HG03159 (cell line): ENCODE measurements at regions not wholly inside any gene's neighbourhood (a gene's known extent, or its start where the extent isn't known, plus 50 kb on each side); places are given as distances from the start of the nearest gene placed in this dataset.

Experiments
- ATAC-seq: cut with Tn5 transposase; IDR thresholded peaks from one replicate; pipeline ENCODE4 v1.9.1; 2021; ENCODE audit warnings: mild to moderate bottlenecking, moderate library complexity; ENCODE audit not compliant: unreplicated experiment

GRCh38 chrX:98506907-98507306, 1623.2 kb downstream of the RPA4 start:
- ATAC-seq: no peak

- ATAC-seq: no peak
Measured at GRCh38 chrX:98514032-98514431, 1630.3 kb downstream of the RPA4 start.

DNA sequence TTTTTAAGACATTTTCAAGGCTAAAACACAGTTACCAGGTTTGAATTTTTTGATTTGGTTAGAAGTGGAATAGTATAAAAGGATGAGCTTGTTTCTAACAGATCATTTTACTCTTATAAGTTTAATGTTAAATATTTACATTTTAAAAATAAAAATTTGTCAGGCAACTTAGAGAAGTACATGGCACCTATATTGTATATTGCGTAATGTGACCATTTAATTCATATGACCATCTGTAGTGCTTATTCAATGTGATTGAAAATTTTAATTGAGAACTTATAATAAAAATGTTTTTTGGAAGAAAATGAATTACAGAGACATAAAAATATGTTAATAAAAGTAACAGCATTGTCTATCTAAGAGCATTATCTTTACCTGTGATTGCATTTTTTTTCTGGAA, 1632.4 kb downstream of the RPA4 start:
- ATAC-seq: no peak

DNA sequence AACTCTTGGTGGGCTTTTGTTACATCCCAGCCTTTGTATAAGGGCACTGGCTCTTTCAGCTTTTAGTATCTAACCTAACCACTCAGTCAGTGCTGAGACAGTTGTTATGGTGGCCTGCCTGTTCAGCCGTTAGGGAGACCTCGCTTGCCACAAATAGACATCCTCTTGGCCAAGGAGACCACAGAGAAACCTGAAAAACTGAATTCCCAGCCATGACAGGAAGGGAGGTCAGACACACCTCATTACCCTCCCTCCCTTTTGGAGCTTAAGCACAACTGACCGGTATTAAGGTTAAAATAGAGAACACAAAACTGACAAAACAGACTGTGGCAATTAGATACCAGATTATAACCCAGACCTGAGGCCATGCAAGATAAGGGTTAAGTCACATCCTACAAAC, 1639.3 kb downstream of the RPA4 start:
- ATAC-seq: no peak

- ATAC-seq: no peak
Measured at GRCh38 chrX:98523521-98523920, 1639.8 kb downstream of the RPA4 start.

- ATAC-seq: no peak
Measured at GRCh38 chrX:98548519-98548918, 1664.8 kb downstream of the RPA4 start.

- no peak for ATAC-seq
Measured at GRCh38 chrX:98568795-98569194, 1685.1 kb downstream of the RPA4 start.

GRCh38 chrX:98605941-98606340, 1722.2 kb downstream of the RPA4 start:
- no peak for ATAC-seq

GRCh38 chrX:98607739-98608138, 1724.0 kb downstream of the RPA4 start:
- no peak for ATAC-seq

- no peak for ATAC-seq
Measured at GRCh38 chrX:98627645-98628044, 1743.9 kb downstream of the RPA4 start.

- ATAC-seq: no peak
Measured at GRCh38 chrX:98637451-98637850, 1753.7 kb downstream of the RPA4 start.

GRCh38 chrX:98646351-98646750, 1762.6 kb downstream of the RPA4 start:
- no peak for ATAC-seq

- no peak for ATAC-seq
Measured at GRCh38 chrX:98654565-98654964, 1755.5 kb downstream of the PCDH19 start.
